GM12878 (cell line): ENCODE measurements at regions not wholly inside any gene's neighbourhood (a gene's known extent, or its start where the extent isn't known, plus 50 kb on each side); places are given as distances from the start of the nearest gene placed in this dataset.

Experiments
- ATAC-seq: fragments of 200-7000 bp; cut with Tn5 transposase; 3 replicates; pipeline ENCODE4 v1.9.1; 2020; ENCODE audit warnings: mild to moderate bottlenecking, moderate library complexity
- BruUV-seq: library from RNA; stranded (reverse); fragments of 400-500 nt; replicated peaks from 2 replicates; lab custom pipeline; 2021; lab: Mats Ljungman, UMichigan
- CTCF ChIA-PET: fragments of 300-600 bp; sonication (Branson Sonifier 250); formaldehyde crosslinking; extraction: SDS; loops from one replicate; lab custom pipeline; 2021; ENCODE audit warnings: inconsistent platforms; lab: Yijun Ruan, JAX
- POLR2A ChIA-PET: fragments of 350-600 bp; formaldehyde crosslinking; extraction: SDS; loops from one replicate; lab custom pipeline; 2021; ENCODE audit warnings: inconsistent platforms; lab: Charles Lee
- RAD21 ChIA-PET: fragments of 300-600 bp; sonication (Branson Sonifier 250); formaldehyde crosslinking; loops from one replicate; lab custom pipeline; 2023; ENCODE audit warnings: antibody characterized with exemption; ENCODE audit not compliant: unreplicated experiment; lab: Charles Lee
- SMC1A ChIA-PET: fragments of 300-600 bp; sonication (Branson Sonifier 250); formaldehyde crosslinking; loops from one replicate; lab custom pipeline; 2023; ENCODE audit not compliant: unreplicated experiment, uncharacterized antibody; lab: Charles Lee
- DNase-seq: peaks from one replicate; pipeline ENCODE4 v3.0.0-alpha.2; 2011; ENCODE audit warnings: low read depth, low spot score
- FAIRE-seq: peaks from 3 replicates; lab custom pipeline; 2011; peaks lifted over from hg19 to GRCh38; lab: Jason Lieb, UNC
- H2AFZ ChIP-seq: 2 replicates; pipeline ENCODE4 v1.6.0; 2011; ENCODE audit warnings: low read depth, low read length, control low read depth; ENCODE audit not compliant: control insufficient read depth
- H3K27ac ChIP-seq: 2 replicates; pipeline ENCODE4 v1.5.1; 2011; ENCODE audit warnings: control low read depth; ENCODE audit not compliant: control insufficient read depth, insufficient read depth
- H3K27me3 ChIP-seq, 2 experiments: replicated peaks in 1 of 2; 2 replicates each; pipeline versions ENCODE4 v1.6.0 to v1.6.1; 2011; ENCODE audit warnings: low read length in 1 of 2; ENCODE audit not compliant: control insufficient read depth in 2 of 2, insufficient read depth in 2 of 2
- H3K36me3 ChIP-seq, 2 experiments: 2 replicates each; pipeline ENCODE4 v1.5.1; 2011; ENCODE audit warnings: low read length in 1 of 2; ENCODE audit not compliant: control insufficient read depth in 2 of 2, insufficient read depth in 2 of 2
- H3K4me1 ChIP-seq: 2 replicates; pipeline ENCODE4 v1.6.1; 2011; ENCODE audit warnings: mild to moderate bottlenecking, low read length, moderate library complexity, mixed read lengths; ENCODE audit not compliant: control insufficient read depth, insufficient read depth
- H3K4me2 ChIP-seq: 2 replicates; pipeline ENCODE4 v1.6.0; 2011; ENCODE audit warnings: control low read depth; ENCODE audit not compliant: control insufficient read depth, insufficient read depth
- H3K4me3 ChIP-seq: fragments of 200-600 bp; sonication (generic); 2 replicates; pipeline ENCODE4 v1.5.1; 2016
- H3K79me2 ChIP-seq: 2 replicates; pipeline ENCODE4 v1.6.0; 2011; ENCODE audit warnings: low read length; ENCODE audit not compliant: control insufficient read depth, insufficient read depth
- H3K9ac ChIP-seq: 2 replicates; pipeline ENCODE4 v1.8.0; 2011; ENCODE audit warnings: low read length, control low read depth, mixed read lengths; ENCODE audit not compliant: control insufficient read depth, insufficient read depth
- H3K9me3 ChIP-seq: replicated peaks from 3 replicates; pipeline ENCODE4 v1.5.1; 2011; ENCODE audit warnings: mild to moderate bottlenecking, low read length; ENCODE audit not compliant: control insufficient read depth, insufficient read depth
- H4K20me1 ChIP-seq: 2 replicates; pipeline ENCODE4 v1.6.0; 2011; ENCODE audit not compliant: control insufficient read depth, insufficient read depth
- CEBPZ ChIP-seq: fragments of 150-350 bp; IDR thresholded peaks from 2 replicates; pipeline ENCODE4 v1.6.1; 2016; ENCODE audit warnings: low read depth, low read length
- CREB1 ChIP-seq: IDR thresholded peaks from 2 replicates; pipeline ENCODE4 v1.6.1; 2012; ENCODE audit warnings: low read depth, mild to moderate bottlenecking, inconsistent platforms
- E2F4 ChIP-seq: IDR thresholded peaks from 2 replicates; pipeline ENCODE4 v1.6.1; 2012; ENCODE audit warnings: low read depth, low read length, improper control_type of control experiment
- FOXK2 ChIP-seq: fragments of 450-650 bp; IDR thresholded peaks from 2 replicates; pipeline ENCODE4 v1.6.1; 2017; ENCODE audit warnings: mild to moderate bottlenecking, moderate library complexity
- RCOR1 ChIP-seq: conservative IDR thresholded peaks from 2 replicates; pipeline ENCODE4 v1.6.1; 2012; ENCODE audit warnings: low read depth, low read length, improper control_type of control experiment
- SMAD5 ChIP-seq: IDR thresholded peaks from 2 replicates; pipeline ENCODE4 v1.6.1; 2016; ENCODE audit warnings: antibody characterized with exemption, low read depth
- TCF7 ChIP-seq: IDR thresholded peaks from 2 replicates; pipeline ENCODE4 v1.6.1; 2014; ENCODE audit warnings: antibody characterized with exemption, borderline replicate concordance
- USF2 ChIP-seq: IDR thresholded peaks from 2 replicates; pipeline ENCODE4 v1.6.1; 2011; ENCODE audit warnings: low read depth, low read length, improper control_type of control experiment, borderline replicate concordance
- ZNF622 ChIP-seq: fragments of 450-650 bp; IDR thresholded peaks from 2 replicates; pipeline ENCODE4 v1.6.1; 2017; ENCODE audit warnings: mild to moderate bottlenecking, inconsistent platforms
- WGBS: methylation state at CpG from one replicate; pipeline ENCODE4 v1.1.6; 2016; ENCODE audit warnings: low lambda C conversion rate; ENCODE audit not compliant: insufficient replicate concordance, insufficient coverage; ENCODE audit errors: missing lambda C conversion rate; 5-methylcytosine and 5-hydroxymethylcytosine counted together
- in situ Hi-C: fragments of 300-500 bp; cut with MboI; formaldehyde crosslinking; loops from 9 replicates; pipeline ENCODE4 v1.14.3; 2018; ENCODE audit warnings: mixed read lengths
- intact Hi-C: fragments of 100-400 bp; cut with micrococcal nuclease; formaldehyde crosslinking; loops from one replicate; pipeline ENCODE4 v1.14.2; 2022; ENCODE audit not compliant: unreplicated experiment
- TF ChIP-seq, protein P1 (sequence below): fragments of 450-650 bp; IDR thresholded peaks from 2 replicates; pipeline ENCODE4 v1.6.1; 2017; ENCODE audit warnings: mild to moderate bottlenecking, low read depth, inconsistent platforms; ENCODE audit not compliant: poor library complexity, severe bottlenecking
- TF ChIP-seq, protein P2 (sequence below): fragments of 450-650 bp; IDR thresholded peaks from 2 replicates; pipeline ENCODE4 v1.6.1; 2017; ENCODE audit warnings: borderline replicate concordance

GRCh38 chrX:113651306-113651705, 810.7 kb upstream of the AMOT start:
- ChIA-PET SMC1A (no interaction called here), POLR2A (no interaction called here), CTCF (interaction anchor here (1.2 kb wide), 1 partner anchor 13 kb away, joined by 3 read pairs; no protein-coding TSS in a partner anchor), RAD21 (no interaction called here)
- H2AFZ ChIP-seq: no peak overlapping the region
- H3K9ac ChIP-seq: no peak overlapping the region
- intact Hi-C loops (no loop called here), in situ Hi-C loops (no loop called here)
- no peaks in the 10 kb centered on the region for H3K9me3 ChIP-seq
- H3K27ac ChIP-seq: no peak overlapping the region
- 46% methylated on average over 2 of the region's 2 CpGs for WGBS
- no peak overlapping the region for H3K4me2 ChIP-seq
- H4K20me1 ChIP-seq: no peaks in the 10 kb centered on the region
- H3K79me2 ChIP-seq: no peaks in the 10 kb centered on the region
- no TSS peak for BruUV-seq
- TF ChIP-seq E2F4: no peak
- TF ChIP-seq, protein P1, sequence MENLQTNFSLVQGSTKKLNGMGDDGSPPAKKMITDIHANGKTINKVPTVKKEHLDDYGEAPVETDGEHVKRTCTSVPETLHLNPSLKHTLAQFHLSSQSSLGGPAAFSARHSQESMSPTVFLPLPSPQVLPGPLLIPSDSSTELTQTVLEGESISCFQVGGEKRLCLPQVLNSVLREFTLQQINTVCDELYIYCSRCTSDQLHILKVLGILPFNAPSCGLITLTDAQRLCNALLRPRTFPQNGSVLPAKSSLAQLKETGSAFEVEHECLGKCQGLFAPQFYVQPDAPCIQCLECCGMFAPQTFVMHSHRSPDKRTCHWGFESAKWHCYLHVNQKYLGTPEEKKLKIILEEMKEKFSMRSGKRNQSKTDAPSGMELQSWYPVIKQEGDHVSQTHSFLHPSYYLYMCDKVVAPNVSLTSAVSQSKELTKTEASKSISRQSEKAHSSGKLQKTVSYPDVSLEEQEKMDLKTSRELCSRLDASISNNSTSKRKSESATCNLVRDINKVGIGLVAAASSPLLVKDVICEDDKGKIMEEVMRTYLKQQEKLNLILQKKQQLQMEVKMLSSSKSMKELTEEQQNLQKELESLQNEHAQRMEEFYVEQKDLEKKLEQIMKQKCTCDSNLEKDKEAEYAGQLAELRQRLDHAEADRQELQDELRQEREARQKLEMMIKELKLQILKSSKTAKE: no peak
- TF ChIP-seq ZNF622: no peak
- no peak for TF ChIP-seq CREB1
- TF ChIP-seq RCOR1: no peak
- TF ChIP-seq TCF7: no peak
- TF ChIP-seq FOXK2: no peak
- TF ChIP-seq USF2: no peak
- no peak for TF ChIP-seq SMAD5
- no peak for TF ChIP-seq CEBPZ
- TF ChIP-seq, protein P2, sequence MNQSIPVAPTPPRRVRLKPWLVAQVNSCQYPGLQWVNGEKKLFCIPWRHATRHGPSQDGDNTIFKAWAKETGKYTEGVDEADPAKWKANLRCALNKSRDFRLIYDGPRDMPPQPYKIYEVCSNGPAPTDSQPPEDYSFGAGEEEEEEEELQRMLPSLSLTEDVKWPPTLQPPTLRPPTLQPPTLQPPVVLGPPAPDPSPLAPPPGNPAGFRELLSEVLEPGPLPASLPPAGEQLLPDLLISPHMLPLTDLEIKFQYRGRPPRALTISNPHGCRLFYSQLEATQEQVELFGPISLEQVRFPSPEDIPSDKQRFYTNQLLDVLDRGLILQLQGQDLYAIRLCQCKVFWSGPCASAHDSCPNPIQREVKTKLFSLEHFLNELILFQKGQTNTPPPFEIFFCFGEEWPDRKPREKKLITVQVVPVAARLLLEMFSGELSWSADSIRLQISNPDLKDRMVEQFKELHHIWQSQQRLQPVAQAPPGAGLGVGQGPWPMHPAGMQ: no peak
- no peak for ATAC-seq
- FAIRE-seq: no peak
- no peaks in the 10 kb centered on the region for H3K4me1 ChIP-seq
- H3K4me3 ChIP-seq: no peak overlapping the region
- DNase-seq: no peak
- no peaks in the 10 kb centered on the region for H3K36me3 ChIP-seq
- no peaks in the 10 kb centered on the region for H3K27me3 ChIP-seq
